ENCODE measurements at regions not wholly inside any gene's neighbourhood (a gene's known extent, or its start where the extent isn't known, plus 50 kb on each side); places are given as distances from the start of the nearest gene placed in this dataset.

DNA sequence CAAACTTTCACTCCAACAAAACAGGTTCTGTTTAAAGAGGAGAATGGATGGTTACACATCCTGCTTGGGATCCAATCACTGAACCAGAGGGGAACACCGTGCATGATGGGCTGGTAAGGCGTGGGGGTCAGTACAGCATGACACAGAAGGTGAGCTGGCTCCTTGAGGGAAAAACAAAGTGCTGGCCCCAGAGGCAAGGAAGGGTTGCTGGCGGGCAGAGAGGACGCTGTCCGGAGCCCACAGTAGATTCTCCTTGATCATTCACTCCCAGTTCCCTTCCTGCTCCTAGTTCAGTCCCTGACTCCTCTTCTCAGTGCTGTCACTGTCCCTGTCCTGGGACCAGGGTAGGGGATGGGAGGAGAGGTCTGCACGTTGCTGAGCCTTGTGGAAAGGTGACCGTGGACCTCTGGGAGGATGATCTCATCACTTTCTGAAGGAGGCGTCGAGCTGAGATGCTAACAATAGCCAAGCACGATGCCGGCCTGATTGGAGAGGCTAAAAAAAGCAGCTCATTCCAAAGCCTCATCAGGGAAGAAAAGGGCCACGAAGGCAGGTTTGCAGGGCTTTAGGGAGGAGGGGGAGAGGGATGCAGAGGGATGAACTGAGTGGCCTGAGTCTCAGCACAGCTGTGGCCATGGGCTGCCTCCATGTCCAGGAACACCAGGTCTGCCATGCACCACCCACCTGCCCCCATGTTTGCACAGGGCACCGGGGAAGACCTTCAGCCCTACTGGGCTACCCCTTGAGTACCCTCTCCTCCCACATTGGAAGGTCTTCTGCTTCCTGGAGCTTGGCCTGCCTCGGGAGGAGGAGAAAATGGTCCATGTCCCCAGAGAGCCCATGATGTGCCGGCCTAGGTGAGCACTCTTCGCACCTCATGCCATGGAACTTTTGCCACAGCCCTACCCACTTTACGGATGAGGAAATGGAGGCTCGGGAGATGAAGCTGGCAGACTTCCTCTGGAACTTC is 72.7 kb upstream of the RTL6 start:
- TF ChIP-seq, protein P1, sequence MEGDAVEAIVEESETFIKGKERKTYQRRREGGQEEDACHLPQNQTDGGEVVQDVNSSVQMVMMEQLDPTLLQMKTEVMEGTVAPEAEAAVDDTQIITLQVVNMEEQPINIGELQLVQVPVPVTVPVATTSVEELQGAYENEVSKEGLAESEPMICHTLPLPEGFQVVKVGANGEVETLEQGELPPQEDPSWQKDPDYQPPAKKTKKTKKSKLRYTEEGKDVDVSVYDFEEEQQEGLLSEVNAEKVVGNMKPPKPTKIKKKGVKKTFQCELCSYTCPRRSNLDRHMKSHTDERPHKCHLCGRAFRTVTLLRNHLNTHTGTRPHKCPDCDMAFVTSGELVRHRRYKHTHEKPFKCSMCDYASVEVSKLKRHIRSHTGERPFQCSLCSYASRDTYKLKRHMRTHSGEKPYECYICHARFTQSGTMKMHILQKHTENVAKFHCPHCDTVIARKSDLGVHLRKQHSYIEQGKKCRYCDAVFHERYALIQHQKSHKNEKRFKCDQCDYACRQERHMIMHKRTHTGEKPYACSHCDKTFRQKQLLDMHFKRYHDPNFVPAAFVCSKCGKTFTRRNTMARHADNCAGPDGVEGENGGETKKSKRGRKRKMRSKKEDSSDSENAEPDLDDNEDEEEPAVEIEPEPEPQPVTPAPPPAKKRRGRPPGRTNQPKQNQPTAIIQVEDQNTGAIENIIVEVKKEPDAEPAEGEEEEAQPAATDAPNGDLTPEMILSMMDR (IDR thresholded peaks at IDR 0.05; ENCODE audit: low read depth, low read length) = no peak
- TF ChIP-seq EZH2phosphoT487 (IDR thresholded peaks at IDR 0.05; ENCODE audit: low read depth) = no peak

Data from OCI-LY3 (cell line).